ENCODE measurements at regions not wholly inside any gene's neighbourhood (a gene's known extent, or its start where the extent isn't known, plus 50 kb on each side); places are given as distances from the start of the nearest gene placed in this dataset.

DNA sequence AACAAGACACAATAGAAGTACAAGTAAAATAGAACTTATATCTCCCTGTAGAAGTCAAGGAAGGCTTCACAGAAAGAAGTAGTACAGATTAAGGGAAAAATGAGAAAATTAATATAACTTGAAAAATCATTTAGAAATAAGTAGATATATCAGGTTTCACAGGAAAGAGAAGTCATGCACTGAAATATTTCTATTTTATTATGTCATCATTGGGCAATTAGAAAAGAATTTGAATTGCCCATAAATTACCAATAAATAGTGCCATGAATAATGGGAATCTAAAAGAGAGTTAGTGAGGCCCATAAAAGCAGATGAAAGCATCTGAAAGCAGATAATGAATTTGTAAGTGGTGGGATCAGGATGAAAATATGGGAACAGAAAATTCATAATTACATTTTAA lies 1597.8 kb downstream of the PLA2G4A start:
- TF ChIP-seq POLR2AphosphoS5 (IDR thresholded peaks at IDR 0.05) (no peak), RAD21 (conservative IDR thresholded peaks at IDR 0.05) (no peak), SMC3 (conservative IDR thresholded peaks at IDR 0.05; ENCODE audit: poor library complexity) (no peak)
